Muscle of arm (tissue), 1 donor: ENCODE measurements at regions not wholly inside any gene's neighbourhood (a gene's known extent, or its start where the extent isn't known, plus 50 kb on each side); places are given as distances from the start of the nearest gene placed in this dataset.
"Not testable (repeated sequence)": the region's sequence is repeated elsewhere in the genome, so short reads cannot be mapped to it uniquely, and the experiment has no call there.

Experiments
- DNase-seq: peaks from one replicate; pipeline ENCODE4 v3.0.0-alpha.2; 2013

DNA sequence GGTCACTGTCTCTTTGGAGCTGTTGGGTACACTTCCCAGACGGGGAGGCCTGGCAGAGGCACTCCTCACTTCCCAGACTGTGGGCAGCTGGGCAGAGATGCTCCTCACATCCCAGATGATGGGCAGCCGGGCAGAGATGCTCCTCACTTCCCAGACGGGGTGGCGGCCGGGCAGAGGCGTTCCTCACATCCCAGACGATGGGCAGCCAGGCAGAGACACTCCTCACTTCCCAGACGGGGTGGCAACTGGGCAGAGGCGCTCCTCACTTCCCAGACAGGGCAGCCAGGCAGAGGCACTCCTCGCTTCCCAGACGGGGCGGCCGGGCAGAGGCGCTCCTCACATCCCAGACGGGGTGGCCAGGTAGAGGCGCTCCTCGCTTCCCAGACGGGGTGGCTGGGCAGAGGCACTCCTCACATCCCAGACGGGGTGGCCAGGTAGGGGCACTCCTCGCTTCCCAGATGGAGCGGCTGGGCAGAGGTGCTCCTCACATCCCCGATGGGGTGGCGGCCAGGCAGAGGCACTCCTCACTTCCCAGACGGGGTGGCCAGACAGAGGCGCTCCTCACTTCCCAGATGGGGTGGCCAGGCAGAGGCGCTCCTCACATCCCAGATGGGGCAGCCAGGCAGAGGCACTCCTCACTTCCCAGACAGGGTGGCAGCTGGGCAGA is 833.1 kb upstream of the RAG2 start:
- DNase-seq, result not testable (repeated sequence)

DNA sequence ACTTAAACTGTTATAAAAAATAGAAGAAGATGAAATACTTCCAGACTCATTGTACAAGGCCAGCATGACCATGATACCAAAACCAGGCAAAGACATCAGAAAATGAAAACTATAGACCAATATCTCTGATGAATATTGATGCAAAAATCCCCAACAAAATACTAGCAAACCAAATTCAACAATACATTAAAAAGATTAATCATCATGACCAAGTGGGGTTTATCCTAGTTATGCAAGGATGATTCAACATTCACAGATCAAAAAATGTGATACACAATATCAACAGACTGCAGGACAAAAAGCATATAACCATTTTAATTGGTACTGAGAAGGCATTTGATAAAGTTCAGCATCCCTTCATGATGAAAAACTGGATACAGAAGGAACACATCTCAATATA is 824.5 kb upstream of the RAG2 start:
- no peak for DNase-seq

DNA sequence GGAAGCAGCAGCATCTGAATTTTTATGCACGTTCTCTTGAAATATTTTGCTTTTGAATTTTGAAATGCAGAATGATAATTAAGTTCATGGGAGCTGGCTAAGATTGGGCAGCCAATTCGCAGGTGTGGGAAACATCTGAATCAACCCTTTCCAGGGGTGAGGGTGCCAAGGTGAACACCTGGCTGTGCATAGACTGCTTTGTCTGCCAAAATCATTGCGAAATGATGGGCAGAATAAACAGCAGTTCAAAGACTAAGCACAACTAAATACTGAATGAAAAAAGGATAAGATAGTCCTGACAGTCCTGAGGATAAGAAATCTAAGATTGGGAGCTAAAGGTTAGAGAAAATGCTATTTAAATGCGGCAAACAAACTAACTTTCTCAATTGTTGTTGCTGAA is 813.3 kb upstream of the RAG2 start:
- DNase-seq, result no peak

DNA sequence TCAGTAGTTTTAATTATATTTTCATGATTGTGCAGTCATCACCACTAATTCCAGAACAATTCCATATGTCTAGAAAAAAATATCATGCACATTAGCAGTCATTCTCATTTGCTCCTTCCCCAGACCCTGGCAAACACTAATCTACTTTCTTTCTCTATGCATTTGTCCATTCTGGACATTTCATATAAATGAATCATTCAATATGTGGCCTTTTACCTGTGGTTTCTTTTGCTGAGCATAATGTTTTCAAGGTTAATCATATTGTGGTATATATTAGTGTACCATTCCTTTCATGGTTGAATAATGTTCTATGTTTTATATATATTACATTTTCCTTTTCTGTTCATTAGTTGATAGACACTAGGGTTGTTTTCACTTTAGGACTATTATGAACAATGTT is 811.1 kb upstream of the RAG2 start:
- DNase-seq, result no peak

DNA sequence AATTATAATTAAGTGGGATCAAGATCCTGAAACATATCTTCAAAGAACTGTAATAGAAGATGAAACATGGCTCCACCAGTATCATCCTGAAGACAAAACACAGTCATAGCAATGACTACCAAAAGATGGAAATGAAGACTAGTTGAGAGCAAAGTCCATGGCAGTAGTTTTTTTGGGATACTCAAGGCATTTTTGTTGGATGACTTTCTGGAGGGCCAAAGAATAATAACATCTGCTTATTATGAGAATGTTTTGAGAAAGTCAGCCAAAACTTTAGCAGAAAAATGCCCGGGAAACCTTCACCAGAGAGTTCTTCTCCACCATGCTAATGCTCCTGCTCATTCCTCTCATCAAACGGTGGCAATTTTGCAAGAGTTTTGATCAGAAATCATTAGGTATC is 809.4 kb upstream of the RAG2 start:
- no peak for DNase-seq

DNA sequence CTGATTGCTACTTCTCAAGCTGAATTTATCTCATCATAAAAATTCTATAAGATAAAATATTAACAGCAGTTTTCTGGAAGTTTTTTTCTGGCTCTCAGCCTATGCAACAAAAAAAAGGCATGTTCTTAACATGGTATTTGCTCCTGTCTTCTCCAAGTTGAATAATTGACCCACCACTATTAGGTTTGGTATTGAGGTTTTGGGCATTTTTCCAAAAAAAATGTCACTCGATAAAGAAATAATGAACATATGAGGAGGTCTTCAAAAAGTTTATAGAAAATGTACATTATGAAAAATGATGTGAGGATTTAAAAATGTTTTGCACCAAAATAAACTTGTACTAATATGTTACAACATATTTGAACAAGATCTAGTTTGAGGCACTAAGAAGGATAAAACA is 808.6 kb upstream of the RAG2 start:
- no peak for DNase-seq

DNA sequence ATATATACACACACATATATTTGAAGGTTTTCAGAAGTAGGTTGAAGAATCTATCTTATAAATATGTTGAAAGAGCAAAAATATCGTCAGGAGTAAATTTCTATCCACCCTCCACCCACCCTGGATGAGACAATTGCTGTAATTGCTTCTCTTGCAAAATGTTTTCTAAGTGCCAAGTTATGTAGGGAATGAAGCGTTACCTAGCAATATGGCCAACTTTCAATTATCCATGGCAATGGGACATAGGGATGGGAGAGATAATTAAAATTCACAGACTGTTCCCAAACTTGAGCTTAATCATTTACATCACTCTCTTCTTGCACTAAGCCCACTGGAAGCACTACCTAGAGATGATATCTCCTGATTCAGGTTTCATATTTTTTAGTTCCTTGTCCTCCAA is 806.2 kb upstream of the RAG2 start:
- DNase-seq, result no peak

DNA sequence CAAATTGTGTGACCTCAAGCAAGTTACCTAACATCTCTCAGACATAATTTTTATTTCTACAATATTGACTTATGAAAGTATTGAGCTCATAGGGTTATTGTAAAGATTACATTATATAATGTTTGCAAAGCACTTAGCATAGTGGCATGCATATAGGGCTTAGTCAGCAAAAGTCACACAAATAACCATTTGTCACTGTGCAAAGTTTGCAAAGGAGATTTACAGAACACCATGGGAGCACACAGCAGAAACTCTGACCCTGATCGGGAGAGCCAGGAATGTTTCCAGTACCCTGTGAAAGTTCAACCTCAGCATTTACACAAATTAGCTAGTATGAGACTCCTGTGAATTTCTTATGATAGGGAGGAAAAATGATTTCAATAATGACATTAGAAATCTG is 804.6 kb upstream of the RAG2 start:
- DNase-seq, result no peak

DNA sequence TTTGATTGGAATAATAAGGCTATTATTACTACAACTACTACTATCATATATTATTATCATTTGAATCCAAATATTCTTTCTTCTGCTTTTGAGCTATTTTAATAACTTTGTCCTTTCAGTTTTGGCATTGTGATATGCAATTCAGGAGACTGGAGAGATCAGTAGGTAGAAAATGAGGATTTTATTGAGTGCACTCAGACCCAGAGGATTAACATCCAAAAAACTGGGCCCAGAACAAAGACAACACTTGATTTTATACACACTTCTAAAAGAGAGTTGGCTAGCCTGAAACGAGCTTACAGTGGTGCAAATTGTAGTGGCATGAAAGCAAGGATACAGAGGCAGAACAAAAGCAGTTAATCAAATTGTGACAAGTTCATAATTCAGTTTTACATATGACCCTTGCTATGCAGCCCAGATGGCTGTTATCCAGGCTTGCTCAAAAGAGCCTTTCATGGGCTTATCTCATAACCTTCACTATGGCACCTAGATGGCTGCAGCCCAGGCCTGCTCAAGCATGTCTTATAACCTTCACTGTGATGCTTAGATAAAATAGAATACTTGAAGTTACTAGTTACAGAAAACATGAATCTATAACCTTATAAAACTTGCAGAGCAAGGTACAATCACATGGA is 796.3 kb upstream of the RAG2 start:
- DNase-seq, result no peak

DNA sequence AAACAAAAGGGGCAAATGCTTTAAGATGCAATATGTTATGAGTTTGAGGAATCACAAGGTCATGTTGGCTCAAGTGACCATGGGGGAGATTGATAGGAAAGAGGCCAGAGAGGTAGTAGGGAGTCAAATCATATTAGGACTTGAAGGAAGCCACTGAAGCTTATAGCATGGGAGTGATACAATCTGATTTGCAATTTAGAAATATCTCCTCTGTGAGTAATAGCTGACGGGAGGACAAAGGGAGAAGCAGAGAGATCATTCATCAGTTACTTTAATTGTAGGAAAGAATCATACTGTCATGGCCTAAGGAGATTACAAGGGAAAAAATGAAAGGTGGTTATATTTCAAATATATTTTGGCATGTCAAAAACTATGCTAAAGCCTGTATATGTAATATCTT is 793.6 kb upstream of the RAG2 start:
- no peak for DNase-seq

DNA sequence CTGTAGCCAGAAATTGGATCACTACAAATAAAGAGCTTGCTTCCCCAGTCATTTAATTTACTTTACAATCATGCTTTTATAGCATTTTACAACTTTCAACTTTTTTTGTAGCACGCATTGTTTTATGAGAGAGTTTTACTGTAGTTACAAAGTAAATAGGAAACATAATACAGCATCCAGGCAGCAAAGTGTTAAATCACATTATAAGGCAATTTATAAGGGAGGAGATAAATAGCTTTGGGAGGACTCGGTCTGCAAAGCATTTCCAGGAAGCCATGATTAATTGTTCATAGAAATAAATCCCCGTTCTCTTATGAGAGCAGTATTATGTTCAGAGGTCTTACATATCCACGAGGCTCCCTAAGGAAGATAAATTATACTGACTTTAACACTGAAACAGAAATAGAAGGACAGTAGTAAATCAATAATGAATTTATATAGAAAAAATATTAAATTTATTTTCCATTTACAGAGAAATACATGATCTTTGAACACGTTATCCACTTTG is 792.6 kb upstream of the RAG2 start:
- DNase-seq, result no peak

DNA sequence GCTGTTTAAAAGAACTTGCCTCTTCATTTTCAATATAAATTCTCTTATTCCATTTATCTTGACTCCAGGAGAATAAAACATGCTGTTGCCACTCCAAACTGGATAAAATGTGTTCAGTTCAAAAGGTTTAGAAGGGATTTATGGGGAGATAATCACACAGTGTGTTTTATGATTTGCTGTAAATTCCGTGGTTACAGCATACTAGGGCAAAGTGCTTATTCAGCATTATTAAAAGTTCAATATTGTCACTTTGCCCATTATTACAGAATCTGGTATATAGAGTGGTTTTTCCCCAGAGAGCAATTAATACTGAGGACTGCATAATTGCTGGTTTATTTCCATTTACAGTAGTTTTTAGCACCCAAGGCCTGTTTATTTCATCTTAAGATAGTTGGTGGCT is 780.9 kb upstream of the RAG2 start:
- DNase-seq, result no peak

DNA sequence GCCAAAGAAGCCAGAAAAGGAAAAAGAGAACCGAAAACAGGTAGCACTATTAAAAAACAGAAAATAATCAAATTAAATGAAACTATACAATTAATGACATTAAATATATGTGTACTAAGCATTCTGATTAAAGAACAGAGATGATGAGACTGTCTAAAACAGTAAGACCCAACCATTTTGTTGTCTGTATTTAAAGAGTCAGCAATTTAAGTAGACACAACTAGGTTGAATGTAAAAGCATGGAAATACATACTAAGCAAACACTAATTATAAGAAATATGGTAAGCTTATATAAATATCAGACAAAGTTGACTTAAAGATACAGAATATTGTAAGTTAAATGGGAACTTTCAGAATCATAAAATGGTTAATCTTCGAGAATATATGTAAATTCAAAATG is 774.6 kb upstream of the RAG2 start:
- DNase-seq, result no peak

DNA sequence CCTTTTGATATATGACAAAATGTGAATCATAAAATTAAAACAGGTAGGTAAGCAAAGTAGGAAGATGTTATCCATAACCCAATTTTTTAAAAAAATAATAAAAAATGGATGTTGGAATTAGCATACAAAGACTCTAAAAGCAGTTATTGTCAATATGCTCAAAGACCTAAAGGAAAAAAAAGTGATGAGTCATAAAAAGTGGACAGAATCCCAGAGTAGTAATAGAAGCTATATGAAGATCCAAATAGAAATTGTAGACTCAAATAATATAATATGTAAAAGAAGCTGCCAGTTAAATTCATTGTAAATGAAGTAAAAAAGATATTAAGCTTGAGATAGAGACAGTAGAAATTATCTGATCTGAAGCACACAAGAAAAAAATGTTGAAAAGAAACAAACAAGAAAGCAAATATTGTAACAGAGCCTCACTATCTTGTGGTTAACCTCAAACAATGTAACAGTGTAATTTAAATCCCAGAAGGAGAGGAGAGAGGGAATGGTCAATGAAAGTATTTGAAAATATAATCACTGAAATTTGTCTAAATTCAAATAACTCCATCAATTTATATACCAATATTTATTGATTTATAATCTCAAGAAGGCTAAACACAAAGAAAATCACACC is 773.4 kb upstream of the RAG2 start:
- DNase-seq, result no peak

DNA sequence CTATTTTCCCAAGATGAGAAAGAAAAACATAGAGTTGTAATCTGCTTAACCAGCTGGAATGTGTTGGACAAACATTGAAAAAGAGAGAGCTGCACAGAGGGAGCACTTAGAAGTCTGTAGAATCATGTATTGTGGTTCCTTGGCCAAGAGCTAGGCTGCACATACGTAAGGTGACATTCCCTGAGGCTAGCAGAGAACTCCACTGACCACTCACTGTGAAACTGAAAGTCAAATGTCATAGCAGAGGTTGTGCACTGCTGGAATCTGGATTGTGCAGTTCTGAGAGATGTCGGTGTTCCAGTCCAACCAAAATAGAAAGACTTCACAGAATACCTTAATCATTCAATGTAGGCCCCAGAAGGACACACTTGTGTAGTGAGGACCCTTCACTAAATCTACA is 772.8 kb upstream of the RAG2 start:
- no peak for DNase-seq

DNA sequence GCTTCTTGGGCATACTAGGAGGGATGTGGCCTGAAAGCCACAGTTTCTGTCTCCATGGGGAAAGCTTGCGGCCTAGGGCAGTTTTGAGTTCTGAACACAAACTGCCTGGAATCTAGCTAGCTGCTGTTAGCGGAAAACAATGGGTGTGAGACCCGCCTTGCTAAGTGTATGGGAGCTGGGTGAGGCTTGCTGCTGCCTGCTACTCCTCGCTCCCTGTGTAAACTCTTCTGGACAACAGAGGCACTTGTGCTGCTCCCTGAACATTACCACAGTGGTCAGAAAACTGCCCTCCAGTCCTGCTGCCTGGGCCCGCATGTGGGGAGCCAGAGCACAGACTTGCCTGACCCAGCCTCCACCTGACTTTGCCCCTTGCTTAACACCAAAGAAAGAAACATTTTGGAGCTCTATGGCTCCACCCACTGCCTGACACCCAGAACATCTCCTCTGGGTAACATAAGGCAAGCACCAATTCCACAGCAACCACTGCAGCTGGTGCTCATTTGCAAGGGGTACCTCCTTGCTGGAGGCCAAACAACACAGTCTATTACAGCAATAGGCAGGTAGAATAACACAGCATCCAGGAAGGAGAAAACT is 766.3 kb upstream of the RAG2 start:
- no peak for DNase-seq

DNA sequence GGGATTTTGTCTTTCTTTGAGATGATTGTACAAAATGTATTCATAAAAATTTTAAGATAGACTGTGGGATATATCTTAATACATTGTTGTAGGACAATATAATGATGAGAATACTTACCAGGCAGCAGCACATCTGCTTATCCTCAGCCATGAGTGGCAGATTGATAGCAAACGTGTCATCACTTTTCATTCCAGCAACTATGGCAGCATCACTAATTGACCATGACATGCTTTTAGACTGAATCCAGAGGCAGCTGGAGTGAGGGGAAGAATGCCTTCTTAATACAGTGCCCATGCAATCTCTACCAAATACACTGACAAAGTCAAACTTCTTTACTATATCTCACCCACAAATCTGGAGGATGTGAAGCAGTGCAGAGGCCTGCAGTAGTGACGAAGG is 755.2 kb upstream of the RAG2 start:
- no peak for DNase-seq

DNA sequence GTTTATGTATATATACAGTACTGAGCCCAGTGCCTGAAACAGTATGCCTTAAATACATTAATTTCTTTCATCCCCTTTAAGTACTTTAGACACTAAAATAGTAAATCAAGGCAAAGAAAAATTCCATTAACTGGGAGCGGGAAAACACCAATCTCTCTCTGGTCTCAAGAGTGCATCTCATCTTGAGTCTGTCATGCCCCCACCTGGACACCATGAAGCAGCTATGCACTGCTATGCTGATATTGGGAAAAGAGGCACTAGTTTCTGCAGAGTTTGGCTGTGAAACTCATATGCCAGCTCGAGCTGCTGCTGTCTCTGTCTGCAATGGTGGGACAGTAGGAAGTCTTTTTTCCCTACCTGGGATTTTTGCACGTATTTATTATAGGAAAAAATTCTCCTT is 754.4 kb upstream of the RAG2 start:
- DNase-seq, result no peak

DNA sequence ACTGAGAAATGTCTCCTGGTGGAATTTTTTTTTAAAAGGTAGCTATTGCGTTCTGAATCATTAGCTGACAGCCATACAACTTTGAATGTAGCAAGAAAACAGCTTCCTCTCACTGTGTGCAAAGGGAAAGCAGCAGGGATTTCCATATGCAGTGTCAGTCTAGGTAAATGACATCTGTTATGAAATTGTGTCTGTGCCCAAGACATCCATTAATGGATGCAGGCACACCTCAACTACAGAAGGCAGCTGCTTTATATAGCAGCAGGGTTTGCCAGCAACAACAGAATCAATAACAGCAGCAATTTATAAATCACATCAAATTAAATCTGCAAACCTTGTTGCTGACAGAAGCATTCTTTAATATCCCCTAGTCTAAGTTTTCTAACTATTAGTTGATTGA is 745.3 kb upstream of the RAG2 start:
- DNase-seq, result no peak

DNA sequence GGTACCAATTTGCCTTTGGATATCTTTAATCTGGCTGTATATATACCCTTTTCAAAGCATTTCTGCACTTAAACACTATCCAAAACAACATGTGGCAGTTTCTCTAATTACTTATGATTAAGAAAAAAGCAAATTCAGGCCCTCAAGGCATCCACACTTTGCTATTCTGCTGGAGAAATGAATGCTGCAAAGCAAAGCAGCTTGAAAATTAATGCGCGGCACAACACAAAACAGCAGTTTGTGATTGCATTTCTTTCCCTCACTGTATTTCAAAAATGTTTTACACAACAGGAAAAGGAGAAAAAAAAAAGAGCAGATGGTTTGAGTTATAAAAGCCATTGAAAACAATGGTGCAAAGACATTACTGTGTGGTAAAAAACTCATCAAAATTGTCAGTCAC is 738.4 kb upstream of the RAG2 start:
- no peak for DNase-seq

DNA sequence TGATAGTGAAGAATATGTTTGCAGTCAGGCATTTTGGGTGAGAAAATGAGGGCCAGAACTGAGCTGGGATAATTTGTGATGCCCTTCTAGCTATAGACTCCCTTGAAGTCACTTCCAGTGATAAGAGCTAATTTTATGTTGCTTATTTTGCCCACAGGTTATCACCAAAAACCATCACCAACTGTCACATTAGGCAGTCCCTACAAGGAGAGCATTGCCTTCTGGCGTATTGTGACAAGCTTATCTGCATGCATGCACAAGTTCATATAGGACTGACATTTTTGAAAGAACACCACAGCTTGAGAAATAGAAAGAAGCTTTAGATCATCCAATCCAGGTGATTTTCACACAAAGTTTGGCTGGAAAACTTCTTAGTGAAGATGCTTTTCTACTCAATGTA is 735.3 kb upstream of the RAG2 start:
- DNase-seq, result no peak

DNA sequence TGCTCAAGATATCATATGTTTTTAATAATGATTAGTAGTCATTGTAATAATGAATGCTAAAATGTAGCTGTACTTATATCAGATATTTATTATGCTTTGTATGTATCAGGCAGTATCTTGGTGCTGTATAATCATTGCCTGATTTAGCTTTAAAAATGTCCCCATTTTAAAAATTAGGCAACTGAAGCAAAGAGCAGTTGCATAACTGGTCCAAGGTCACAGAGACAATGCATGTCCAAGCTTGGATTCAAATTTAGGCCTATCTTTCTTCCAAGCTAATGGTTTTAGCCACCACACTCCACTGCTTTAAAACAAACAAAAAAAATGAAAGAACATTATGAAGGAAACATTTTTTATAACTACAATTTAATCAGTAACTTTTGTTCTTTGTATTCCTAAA is 725.8 kb upstream of the RAG2 start:
- DNase-seq, result no peak
